ENCODE measurements at regions not wholly inside any gene's neighbourhood (a gene's known extent, or its start where the extent isn't known, plus 50 kb on each side); places are given as distances from the start of the nearest gene placed in this dataset.

DNA sequence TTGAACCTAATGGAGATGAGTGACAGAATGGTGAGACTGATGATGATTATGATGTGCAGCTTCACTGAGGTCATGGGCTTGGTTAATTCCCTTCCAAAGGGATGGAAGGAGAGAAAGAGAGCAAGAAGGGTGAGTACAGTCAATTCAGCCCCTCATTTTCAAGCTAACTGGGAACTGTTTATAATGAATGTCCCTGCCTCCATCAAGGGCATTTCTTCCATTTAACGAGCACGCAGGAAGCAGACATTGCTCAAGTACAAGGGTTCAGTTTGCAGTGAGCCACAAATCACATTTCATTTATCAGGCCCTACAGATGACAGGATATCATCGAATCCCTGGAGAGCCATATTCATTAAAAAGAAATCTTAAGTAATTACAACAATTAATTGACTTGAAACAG lies 158.3 kb upstream of the EEF1E1 start:
- Histone ChIP-seq H3K36me3 (replicated peaks in 1 of 2; ENCODE audit: control insufficient read depth in 1 of 2, insufficient read depth in 2 of 2, low read length in 1 of 2) (no peaks in the 10 kb centered on the region), H2AFZ (ENCODE audit: low read depth) (no peak overlapping the region), H3K4me3 (ENCODE audit: low read depth in 2 of 2, low read length in 1 of 2) (no peak overlapping the region), H3K27me3 (ENCODE audit: insufficient read depth) (no peaks in the 10 kb centered on the region), H3K9me3 (no peaks in the 10 kb centered on the region), H3K9ac (no peak overlapping the region), H3F3A (replicated peaks; ENCODE audit: insufficient read depth) (no peaks in the 10 kb centered on the region), H3K4me2 (no peak overlapping the region), H3K9me2 (no peaks in the 10 kb centered on the region), H3K27ac (ENCODE audit: low read depth in 2 of 2, low read length in 1 of 2) (no peak overlapping the region), H3K79me2 (ENCODE audit: insufficient read depth) (no peaks in the 10 kb centered on the region), H4K20me1 (ENCODE audit: insufficient read depth) (no peaks in the 10 kb centered on the region), H3K4me1 (ENCODE audit: control insufficient read depth in 1 of 2, insufficient read depth in 2 of 2, low read depth in 1 of 2, low read length in 1 of 2) (no peaks in the 10 kb centered on the region; a peak in 1 of 4 replicates)
- TF ChIP-seq EP300 (IDR thresholded peaks at IDR 0.05; ENCODE audit: borderline replicate concordance in 1 of 2, low read depth in 1 of 2, low read length in 1 of 2) (no peak), ELF1 (IDR thresholded peaks at IDR 0.05) (no peak), GATA2 (CRISPR knock-in tag; IDR thresholded peaks at IDR 0.05) (peak; percentile 45; the same call in 1 of the 2 replicates), TAF1 (IDR thresholded peaks at IDR 0.05; ENCODE audit: borderline replicate concordance, low read depth, low read length) (no peak)
- ChIA-PET CTCF (interaction anchor here (1.2 to 1.3 kb wide), 2 partner anchors 8 to 11 kb away, joined by 3 to 4 read pairs; no protein-coding TSS in a partner anchor), POLR2A (interaction anchor here (1.0 kb wide), 1 partner anchor 18 kb away, joined by 3 read pairs; no protein-coding TSS in a partner anchor)
- peak; percentile 28 for DNase-seq
- WGBS (ENCODE audit: low lambda C conversion rate): 2% methylated on average over 3 of the region's 3 CpGs

DNA sequence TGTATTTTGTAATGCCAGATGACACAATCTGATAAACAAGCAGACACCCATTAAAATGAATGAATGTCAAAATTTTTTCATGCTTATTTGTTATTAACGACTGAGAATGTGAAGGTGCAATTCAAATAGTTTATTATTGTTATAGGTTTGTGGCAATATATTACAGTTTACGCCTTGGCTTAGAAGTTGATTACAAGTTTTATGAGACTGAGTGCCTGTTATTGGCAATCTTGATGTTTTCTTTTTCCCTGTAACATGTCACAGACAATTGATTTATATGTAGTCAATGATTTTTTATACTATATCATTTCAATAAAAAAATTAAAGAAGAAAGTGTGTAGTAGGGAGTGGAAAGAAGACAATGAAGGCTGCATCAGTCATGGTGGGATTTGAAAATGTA lies 144.1 kb upstream of the EEF1E1 start:
- H3K4me2 ChIP-seq: no peak overlapping the region
- DNase-seq: no peak
- H3K4me3 ChIP-seq (ENCODE audit: low read depth in 2 of 2, low read length in 1 of 2): no peak overlapping the region
- no peak overlapping the region for H2AFZ ChIP-seq (ENCODE audit: low read depth)
- TF ChIP-seq, protein P1, sequence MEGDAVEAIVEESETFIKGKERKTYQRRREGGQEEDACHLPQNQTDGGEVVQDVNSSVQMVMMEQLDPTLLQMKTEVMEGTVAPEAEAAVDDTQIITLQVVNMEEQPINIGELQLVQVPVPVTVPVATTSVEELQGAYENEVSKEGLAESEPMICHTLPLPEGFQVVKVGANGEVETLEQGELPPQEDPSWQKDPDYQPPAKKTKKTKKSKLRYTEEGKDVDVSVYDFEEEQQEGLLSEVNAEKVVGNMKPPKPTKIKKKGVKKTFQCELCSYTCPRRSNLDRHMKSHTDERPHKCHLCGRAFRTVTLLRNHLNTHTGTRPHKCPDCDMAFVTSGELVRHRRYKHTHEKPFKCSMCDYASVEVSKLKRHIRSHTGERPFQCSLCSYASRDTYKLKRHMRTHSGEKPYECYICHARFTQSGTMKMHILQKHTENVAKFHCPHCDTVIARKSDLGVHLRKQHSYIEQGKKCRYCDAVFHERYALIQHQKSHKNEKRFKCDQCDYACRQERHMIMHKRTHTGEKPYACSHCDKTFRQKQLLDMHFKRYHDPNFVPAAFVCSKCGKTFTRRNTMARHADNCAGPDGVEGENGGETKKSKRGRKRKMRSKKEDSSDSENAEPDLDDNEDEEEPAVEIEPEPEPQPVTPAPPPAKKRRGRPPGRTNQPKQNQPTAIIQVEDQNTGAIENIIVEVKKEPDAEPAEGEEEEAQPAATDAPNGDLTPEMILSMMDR (IDR thresholded peaks at IDR 0.05): no peak
- TF ChIP-seq JUND (IDR thresholded peaks at IDR 0.05) (no peak), FOXM1 (IDR thresholded peaks at IDR 0.05; ENCODE audit: low read depth) (no peak), GATA2 (CRISPR knock-in tag; IDR thresholded peaks at IDR 0.05) (no peak), FOXJ3 (CRISPR knock-in tag; IDR thresholded peaks at IDR 0.05) (no peak), POLR2AphosphoS5 (IDR thresholded peaks at IDR 0.05; ENCODE audit: low read depth, low read length) (no peak), GABPA (IDR thresholded peaks at IDR 0.05; ENCODE audit: low read depth) (no peak)
- TF ChIP-seq, protein P2, sequence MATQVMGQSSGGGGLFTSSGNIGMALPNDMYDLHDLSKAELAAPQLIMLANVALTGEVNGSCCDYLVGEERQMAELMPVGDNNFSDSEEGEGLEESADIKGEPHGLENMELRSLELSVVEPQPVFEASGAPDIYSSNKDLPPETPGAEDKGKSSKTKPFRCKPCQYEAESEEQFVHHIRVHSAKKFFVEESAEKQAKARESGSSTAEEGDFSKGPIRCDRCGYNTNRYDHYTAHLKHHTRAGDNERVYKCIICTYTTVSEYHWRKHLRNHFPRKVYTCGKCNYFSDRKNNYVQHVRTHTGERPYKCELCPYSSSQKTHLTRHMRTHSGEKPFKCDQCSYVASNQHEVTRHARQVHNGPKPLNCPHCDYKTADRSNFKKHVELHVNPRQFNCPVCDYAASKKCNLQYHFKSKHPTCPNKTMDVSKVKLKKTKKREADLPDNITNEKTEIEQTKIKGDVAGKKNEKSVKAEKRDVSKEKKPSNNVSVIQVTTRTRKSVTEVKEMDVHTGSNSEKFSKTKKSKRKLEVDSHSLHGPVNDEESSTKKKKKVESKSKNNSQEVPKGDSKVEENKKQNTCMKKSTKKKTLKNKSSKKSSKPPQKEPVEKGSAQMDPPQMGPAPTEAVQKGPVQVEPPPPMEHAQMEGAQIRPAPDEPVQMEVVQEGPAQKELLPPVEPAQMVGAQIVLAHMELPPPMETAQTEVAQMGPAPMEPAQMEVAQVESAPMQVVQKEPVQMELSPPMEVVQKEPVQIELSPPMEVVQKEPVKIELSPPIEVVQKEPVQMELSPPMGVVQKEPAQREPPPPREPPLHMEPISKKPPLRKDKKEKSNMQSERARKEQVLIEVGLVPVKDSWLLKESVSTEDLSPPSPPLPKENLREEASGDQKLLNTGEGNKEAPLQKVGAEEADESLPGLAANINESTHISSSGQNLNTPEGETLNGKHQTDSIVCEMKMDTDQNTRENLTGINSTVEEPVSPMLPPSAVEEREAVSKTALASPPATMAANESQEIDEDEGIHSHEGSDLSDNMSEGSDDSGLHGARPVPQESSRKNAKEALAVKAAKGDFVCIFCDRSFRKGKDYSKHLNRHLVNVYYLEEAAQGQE (IDR thresholded peaks at IDR 0.05; ENCODE audit: low read depth, low read length): no peak
- TF ChIP-seq, protein P3, sequence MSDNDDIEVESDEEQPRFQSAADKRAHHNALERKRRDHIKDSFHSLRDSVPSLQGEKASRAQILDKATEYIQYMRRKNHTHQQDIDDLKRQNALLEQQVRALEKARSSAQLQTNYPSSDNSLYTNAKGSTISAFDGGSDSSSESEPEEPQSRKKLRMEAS (IDR thresholded peaks at IDR 0.05; ENCODE audit: low read depth): no peak
- H3K79me2 ChIP-seq (ENCODE audit: insufficient read depth): no peaks in the 10 kb centered on the region
- H3F3A ChIP-seq (replicated peaks; ENCODE audit: insufficient read depth): no peaks in the 10 kb centered on the region
- no peaks in the 10 kb centered on the region; a peak in 2 of 4 replicates for H3K4me1 ChIP-seq (ENCODE audit: control insufficient read depth in 1 of 2, insufficient read depth in 2 of 2, low read depth in 1 of 2, low read length in 1 of 2)
- H3K9me2 ChIP-seq: no peaks in the 10 kb centered on the region
- CTCF ChIA-PET: interaction anchor here (1.0 kb wide), 1 partner anchor 19 kb away, joined by 6 read pairs; no protein-coding TSS in a partner anchor
- H3K9me3 ChIP-seq: no peaks in the 10 kb centered on the region
- H3K9ac ChIP-seq: no peak overlapping the region
- POLR2A ChIA-PET: no interaction called here
- H4K20me1 ChIP-seq (ENCODE audit: insufficient read depth): no peaks in the 10 kb centered on the region
- H3K27ac ChIP-seq (ENCODE audit: low read depth in 2 of 2, low read length in 1 of 2): no peak overlapping the region
- H3K27me3 ChIP-seq (ENCODE audit: insufficient read depth): no peaks in the 10 kb centered on the region
- no peaks in the 10 kb centered on the region for H3K36me3 ChIP-seq (replicated peaks in 1 of 2; ENCODE audit: control insufficient read depth in 1 of 2, insufficient read depth in 2 of 2, low read length in 1 of 2)
- WGBS (ENCODE audit: low lambda C conversion rate): 39% methylated on average over 2 of the region's 2 CpGs
